Effector CD8-positive, alpha-beta T cell (primary cell): ENCODE measurements at regions not wholly inside any gene's neighbourhood (a gene's known extent, or its start where the extent isn't known, plus 50 kb on each side); places are given as distances from the start of the nearest gene placed in this dataset.

Experiments used
- DNase-seq: peaks from one replicate; lab custom pipeline; 2025; lab: John Stamatoyannopoulos, UW

- no peak for DNase-seq
Observed at GRCh38 chr10:21095494-21096055, 198.5 kb upstream of the NEBL start.

- no peak for DNase-seq
Observed at GRCh38 chr10:21095073-21095472, 198.0 kb upstream of the NEBL start.

- DNase-seq: no peak
Observed at GRCh38 chr10:21092683-21093524, 195.8 kb upstream of the NEBL start.

GRCh38 chr10:21090609-21091082 lies 193.5 kb upstream of the NEBL start:
- DNase-seq: no peak

- no peak for DNase-seq
Observed at GRCh38 chr10:21087476-21087875, 190.4 kb upstream of the NEBL start.

- no peak for DNase-seq
Observed at GRCh38 chr10:21084700-21085099, 187.6 kb upstream of the NEBL start.

- no peak for DNase-seq
Observed at GRCh38 chr10:21083861-21084260, 186.8 kb upstream of the NEBL start.

GRCh38 chr10:21082206-21082605 lies 185.1 kb upstream of the NEBL start:
- no peak for DNase-seq

GRCh38 chr10:21080261-21080660 lies 183.2 kb upstream of the NEBL start:
- no peak for DNase-seq

GRCh38 chr10:21079330-21079658 lies 182.2 kb upstream of the NEBL start:
- no peak for DNase-seq

- DNase-seq: no peak
Observed at GRCh38 chr10:21078410-21079329, 181.6 kb upstream of the NEBL start.

- DNase-seq: no peak
Observed at GRCh38 chr10:21077681-21078080, 180.6 kb upstream of the NEBL start.

- no peak for DNase-seq
Observed at GRCh38 chr10:21076381-21076780, 179.3 kb upstream of the NEBL start.

- no peak for DNase-seq
Observed at GRCh38 chr10:21075880-21076279, 178.8 kb upstream of the NEBL start.

GRCh38 chr10:21071001-21071673 lies 174.0 kb upstream of the NEBL start:
- no peak for DNase-seq

- DNase-seq: no peak
Observed at GRCh38 chr10:21069929-21070700, 173.0 kb upstream of the NEBL start.

- no peak for DNase-seq
Observed at GRCh38 chr10:21069278-21069677, 172.2 kb upstream of the NEBL start.

GRCh38 chr10:21068026-21068656 lies 171.0 kb upstream of the NEBL start:
- no peak for DNase-seq

- DNase-seq: no peak
Observed at GRCh38 chr10:21065621-21066248, 168.6 kb upstream of the NEBL start.

GRCh38 chr10:21061982-21062381 lies 164.9 kb upstream of the NEBL start:
- DNase-seq: no peak
